GM12891 (cell line): ENCODE measurements at regions not wholly inside any gene's neighbourhood (a gene's known extent, or its start where the extent isn't known, plus 50 kb on each side); places are given as distances from the start of the nearest gene placed in this dataset.
A peak's percentile ranks its signal among the peaks of the same experiment; 100 is the strongest.

Experiments
- DNase-seq: peaks from one replicate; pipeline ENCODE4 v3.0.0; 2011; ENCODE audit warnings: low spot score; ENCODE audit not compliant: insufficient read length
- FAIRE-seq: peaks from 2 replicates; lab custom pipeline; 2011; peaks lifted over from hg19 to GRCh38; lab: Jason Lieb, UNC
- PAX5 ChIP-seq: IDR thresholded peaks from 2 replicates; pipeline ENCODE4 v1.6.1; 2011; ENCODE audit warnings: low read length, moderate library complexity, mild to moderate bottlenecking; ENCODE audit not compliant: insufficient read depth, severe bottlenecking
- POLR2A ChIP-seq: IDR thresholded peaks from 2 replicates; pipeline ENCODE4 v1.6.1; 2011; ENCODE audit warnings: low read depth, low read length, control low read depth
- POLR2AphosphoS5 ChIP-seq: IDR thresholded peaks from 2 replicates; pipeline ENCODE4 v1.6.1; 2011; ENCODE audit warnings: low read depth, low read length, control low read depth
- POU2F2 ChIP-seq: IDR thresholded peaks from 2 replicates; pipeline ENCODE4 v1.6.1; 2011; ENCODE audit warnings: low read depth, mild to moderate bottlenecking, control low read depth, low read length, moderate library complexity
- SPI1 ChIP-seq: IDR thresholded peaks from 2 replicates; pipeline ENCODE4 v1.6.1; 2011; ENCODE audit warnings: low read depth, low read length, control low read depth
- TAF1 ChIP-seq: IDR thresholded peaks from 2 replicates; pipeline ENCODE4 v1.6.1; 2011; ENCODE audit warnings: low read depth, low read length, control low read depth

- DNase-seq (no peak), FAIRE-seq (no peak)
- no peak for TF ChIP-seq PAX5
- no peak for TF ChIP-seq TAF1
- TF ChIP-seq SPI1: peak; percentile 26; the same call in 1 of the 2 replicates
Measured at GRCh38 chr14:54108481-54109471, 152.2 kb upstream of the BMP4 start.

- no peak for DNase-seq
- FAIRE-seq: no peak
- TF ChIP-seq TAF1: no peak
- no peak for TF ChIP-seq SPI1
- no peak for TF ChIP-seq POLR2A
- no peak for TF ChIP-seq POU2F2
- no peak for TF ChIP-seq PAX5
- TF ChIP-seq POLR2AphosphoS5: no peak
Measured at GRCh38 chr14:54109521-54110120, 153.0 kb upstream of the BMP4 start.

GRCh38 chr14:54114941-54115340, 158.3 kb upstream of the BMP4 start:
- TF ChIP-seq SPI1 (no peak), TAF1 (no peak), POLR2AphosphoS5 (no peak), POU2F2 (no peak), PAX5 (no peak), POLR2A (no peak)
- DNase-seq: no peak
- FAIRE-seq: no peak

- FAIRE-seq (no peak), DNase-seq (no peak)
- no peak for TF ChIP-seq TAF1
- TF ChIP-seq POU2F2: no peak
- TF ChIP-seq PAX5: no peak
- no peak for TF ChIP-seq POLR2AphosphoS5
- TF ChIP-seq SPI1: no peak
- TF ChIP-seq POLR2A: no peak
Measured at GRCh38 chr14:54116198-54116885, 159.7 kb upstream of the BMP4 start.

- FAIRE-seq: no peak
- no peak for DNase-seq
- TF ChIP-seq SPI1 (no peak), POLR2A (no peak), TAF1 (no peak), POLR2AphosphoS5 (no peak), PAX5 (no peak), POU2F2 (no peak)
Measured at GRCh38 chr14:54116972-54117371, 160.3 kb upstream of the BMP4 start.

DNA sequence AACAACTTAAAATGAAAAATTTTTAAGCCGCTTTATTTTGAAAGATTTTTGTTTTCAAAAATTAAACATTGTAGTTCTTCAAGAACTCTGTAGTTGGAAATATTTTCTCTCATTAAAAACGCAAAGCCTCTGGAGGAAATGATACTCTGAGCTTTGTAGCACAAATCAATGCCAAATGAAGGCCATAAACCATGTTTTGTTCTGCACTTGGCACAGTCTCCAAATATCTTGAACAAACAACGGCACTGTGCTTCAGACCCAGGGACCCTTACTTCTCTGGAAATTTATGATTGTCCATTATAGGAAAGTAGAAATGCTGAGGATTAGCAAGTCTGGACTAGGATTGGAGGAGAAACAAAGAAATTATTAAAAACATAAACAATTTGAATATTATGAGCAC, 160.8 kb upstream of the BMP4 start:
- TF ChIP-seq POLR2A (no peak), PAX5 (no peak), TAF1 (no peak), POU2F2 (no peak), SPI1 (no peak), POLR2AphosphoS5 (no peak)
- no peak for FAIRE-seq

GRCh38 chr14:54117924-54118323, 161.3 kb upstream of the BMP4 start:
- TF ChIP-seq PAX5 (no peak), POLR2A (no peak), POU2F2 (no peak), POLR2AphosphoS5 (no peak), TAF1 (no peak), SPI1 (no peak)
- FAIRE-seq: no peak
- no peak for DNase-seq

More for the DNA sequence above, 160.8 kb upstream of the BMP4 start:
- no peak for DNase-seq

DNA sequence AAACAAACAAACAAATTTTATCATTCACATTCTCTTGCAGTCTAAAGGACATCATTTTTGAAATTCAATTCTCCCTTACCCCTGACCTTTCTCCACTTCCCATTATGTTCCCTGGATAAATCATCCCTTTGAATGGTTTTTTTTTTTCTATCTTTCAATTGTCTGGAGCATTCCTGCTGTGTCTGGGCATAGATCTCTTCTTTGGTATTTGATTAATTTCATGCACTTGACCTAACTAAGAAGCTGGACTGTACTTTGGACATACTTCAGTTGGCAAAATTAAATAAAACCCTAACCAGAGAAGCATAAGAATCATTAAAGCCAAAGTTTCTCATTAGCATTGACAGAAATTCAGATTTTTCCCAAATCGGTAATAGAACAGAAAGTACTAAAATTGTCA, 163.6 kb upstream of the BMP4 start:
- no peak for FAIRE-seq
- no peak for DNase-seq
- TF ChIP-seq SPI1 (no peak), POLR2AphosphoS5 (no peak), POU2F2 (no peak), TAF1 (no peak), PAX5 (no peak), POLR2A (no peak)

GRCh38 chr14:54121466-54122027, 164.9 kb upstream of the BMP4 start:
- DNase-seq (no peak), FAIRE-seq (no peak)
- TF ChIP-seq PAX5 (no peak), POLR2AphosphoS5 (no peak), POLR2A (no peak)

GRCh38 chr14:54123841-54124240, 167.2 kb upstream of the BMP4 start:
- DNase-seq (no peak), FAIRE-seq (no peak)
- no peak for TF ChIP-seq PAX5
- no peak for TF ChIP-seq POLR2AphosphoS5
- TF ChIP-seq POLR2A: no peak
- no peak for TF ChIP-seq POU2F2
- TF ChIP-seq SPI1: no peak
- no peak for TF ChIP-seq TAF1
